ENCODE measurements at regions not wholly inside any gene's neighbourhood (a gene's known extent, or its start where the extent isn't known, plus 50 kb on each side); places are given as distances from the start of the nearest gene placed in this dataset.

- no peak for DNase-seq (ENCODE audit: low read depth, low spot score)
These were observed 68.6 kb downstream of the SMIM21 start for GRCh38 chr18:75358928-75359327.

DNA sequence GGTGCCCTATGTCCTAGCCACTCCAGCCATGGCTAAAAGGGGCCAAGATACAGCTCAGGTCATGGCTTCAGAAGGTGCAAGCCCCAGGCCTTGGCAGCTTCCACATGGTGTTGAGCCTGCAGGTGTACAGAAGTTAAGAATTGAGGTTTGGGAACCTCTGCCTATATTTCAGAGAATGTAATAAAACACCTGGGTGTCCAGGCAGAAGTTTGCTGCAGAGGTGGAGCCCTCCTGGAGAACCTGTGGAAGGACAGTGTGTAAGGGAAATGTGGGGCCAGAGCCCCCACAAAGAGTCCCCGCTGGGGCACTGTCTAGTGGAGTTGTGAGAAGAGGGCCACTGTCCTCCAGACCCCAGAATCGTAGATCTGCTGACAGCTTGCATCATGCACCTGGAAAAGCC, 74.1 kb downstream of the SMIM21 start:
- DNase-seq (ENCODE audit: low read depth, low spot score): no peak

GRCh38 chr18:75351409-75351808, 76.1 kb downstream of the SMIM21 start:
- no peak for DNase-seq (ENCODE audit: low read depth, low spot score)

DNA sequence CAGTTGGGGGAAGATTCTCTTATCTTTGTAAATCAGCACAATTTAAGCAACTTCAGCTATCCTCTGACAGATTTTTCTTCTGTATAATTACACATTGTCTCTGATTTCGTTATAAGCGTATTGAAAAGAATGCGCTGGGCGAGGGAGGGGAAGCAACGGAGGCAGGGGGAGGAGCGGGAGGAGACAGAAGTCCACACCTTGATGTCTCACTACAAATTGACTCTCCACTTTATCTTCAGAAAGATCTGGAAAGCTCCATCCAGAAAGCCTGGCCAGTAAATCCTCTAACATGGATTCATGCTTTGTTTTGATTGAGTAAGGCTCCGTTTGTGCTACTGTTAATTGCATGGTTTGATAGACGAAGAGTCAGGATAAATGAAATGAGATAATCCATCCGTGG, 76.6 kb downstream of the SMIM21 start:
- DNase-seq (ENCODE audit: low read depth, low spot score): no peak

- peak; percentile 47 for DNase-seq (ENCODE audit: low read depth, low spot score)
These were observed 77.0 kb downstream of the SMIM21 start for GRCh38 chr18:75350512-75350839.

GRCh38 chr18:75349668-75350511, 77.6 kb downstream of the SMIM21 start:
- DNase-seq (ENCODE audit: low read depth, low spot score): no peak

GRCh38 chr18:75346671-75347070, 80.8 kb downstream of the SMIM21 start:
- no peak for DNase-seq (ENCODE audit: low read depth, low spot score)

DNA sequence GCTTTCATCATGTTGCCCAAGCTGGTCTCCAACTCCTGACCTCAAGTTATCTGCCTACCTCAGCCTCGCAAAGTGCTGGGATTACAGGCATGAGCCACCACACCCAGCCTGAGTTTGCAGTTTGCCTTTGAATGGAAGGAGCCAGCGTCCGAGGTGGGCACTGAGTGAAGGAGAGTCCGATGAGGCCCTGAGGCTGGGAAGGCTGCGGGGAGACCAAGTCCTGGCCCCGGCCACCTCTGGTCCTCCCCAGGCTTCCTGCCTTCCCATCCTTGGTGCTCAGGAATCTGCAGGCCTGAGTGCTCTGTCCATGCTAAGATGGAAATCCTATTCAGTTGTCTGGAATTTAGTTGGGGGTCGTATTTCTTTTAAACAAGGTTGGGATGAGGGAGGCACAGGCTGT, 82.9 kb downstream of the SMIM21 start:
- DNase-seq (ENCODE audit: low read depth, low spot score): no peak

GRCh38 chr18:75344161-75344560, 83.3 kb downstream of the SMIM21 start:
- DNase-seq (ENCODE audit: low read depth, low spot score): no peak

- no peak for DNase-seq (ENCODE audit: low read depth, low spot score)
These were observed 84.1 kb downstream of the SMIM21 start for GRCh38 chr18:75343389-75343788.

DNA sequence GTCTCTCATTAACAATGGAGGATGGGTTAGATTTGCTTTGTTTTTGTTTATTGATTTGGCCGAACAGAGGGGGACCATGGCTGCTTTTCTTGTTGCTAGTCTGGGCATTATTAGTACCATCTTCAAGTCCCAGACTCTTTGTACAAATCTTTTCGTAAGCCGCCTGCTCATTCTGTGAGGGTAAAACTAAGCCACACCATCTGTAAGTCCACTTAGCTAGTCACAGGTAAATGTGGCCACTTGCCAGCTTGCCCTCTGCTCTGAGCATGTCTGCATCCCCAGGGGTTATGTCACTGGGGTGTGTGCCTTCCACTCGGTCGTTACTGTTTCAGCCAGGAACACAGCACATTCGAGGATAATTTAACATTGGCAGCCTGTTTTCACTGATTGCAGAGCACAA, 85.6 kb downstream of the SMIM21 start:
- no peak for DNase-seq (ENCODE audit: low read depth, low spot score)

DNA sequence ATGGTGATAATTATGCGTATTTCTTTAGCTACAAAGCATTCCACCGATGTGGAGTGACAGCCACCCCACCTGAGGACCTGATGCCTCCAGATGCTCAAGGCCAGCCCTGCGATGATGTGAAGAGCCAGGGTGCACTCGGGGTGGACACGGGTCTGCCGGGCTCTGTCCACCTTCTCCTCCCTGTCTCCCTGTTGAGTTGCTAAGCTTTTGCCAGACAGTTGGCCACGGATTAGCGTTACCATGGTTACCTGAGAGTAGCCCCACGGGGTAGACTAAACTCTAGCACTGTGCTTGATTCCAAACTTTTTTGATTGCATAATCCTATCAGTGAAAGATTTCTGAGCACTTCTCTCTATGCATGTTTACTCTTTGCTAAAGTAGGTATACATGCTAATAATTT, 86.2 kb downstream of the SMIM21 start:
- DNase-seq (ENCODE audit: low read depth, low spot score): no peak

DNA sequence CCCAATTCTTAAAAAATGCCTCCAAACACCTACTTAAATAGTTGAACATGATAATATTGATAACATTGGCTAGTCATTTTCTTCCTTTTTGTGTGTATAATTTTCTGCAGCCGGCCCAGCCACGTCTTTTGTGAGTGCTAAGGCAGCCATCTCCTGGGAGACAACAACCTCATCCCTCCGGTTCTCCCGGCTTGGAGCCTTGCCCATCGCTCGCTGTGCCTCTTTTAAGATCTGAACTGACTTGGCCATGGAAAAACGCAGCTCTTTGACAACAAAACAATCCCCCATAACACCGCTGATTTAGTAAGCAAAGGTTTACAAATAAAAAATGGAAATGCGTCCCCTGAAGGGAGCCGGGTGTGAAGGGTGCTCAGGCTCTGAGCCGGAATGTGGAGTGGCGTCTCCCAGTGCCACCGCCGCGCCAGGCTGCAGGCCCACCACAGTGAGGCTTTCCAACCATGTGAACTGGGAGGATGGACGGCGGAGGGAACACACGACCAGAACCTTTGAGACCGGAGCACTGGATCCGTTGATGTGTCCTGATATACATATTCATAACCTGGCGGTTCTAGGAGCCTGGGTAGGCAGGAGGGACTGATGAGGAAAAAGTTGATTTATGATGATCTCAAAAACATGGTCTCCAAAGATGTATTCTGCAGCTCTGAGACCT, 87.4 kb downstream of the SMIM21 start:
- no peak for DNase-seq (ENCODE audit: low read depth, low spot score)

Measured in iPS DF 19.7 (cell line).